K562 (cell line): ENCODE measurements at regions not wholly inside any gene's neighbourhood (a gene's known extent, or its start where the extent isn't known, plus 50 kb on each side); places are given as distances from the start of the nearest gene placed in this dataset.
"Not testable (repeated sequence)": the region's sequence is repeated elsewhere in the genome, so short reads cannot be mapped to it uniquely, and the experiment has no call there.

Experiments
- ATAC-seq: fragments of 200-7000 bp; cut with Tn5 transposase; 3 replicates; pipeline ENCODE4 v1.9.1; 2020; ENCODE audit warnings: moderate library complexity
- BruUV-seq: library from RNA; stranded (reverse); fragments of 400-500 nt; replicated peaks from 2 replicates; lab custom pipeline; 2021; lab: Mats Ljungman, UMichigan
- CTCF ChIA-PET: fragments of 300-600 bp; formaldehyde crosslinking; extraction: SDS; loops from one replicate; lab custom pipeline; 2021; ENCODE audit warnings: low intra/inter-chr PET ratio; lab: Yijun Ruan, JAX
- POLR2A ChIA-PET: fragments of 300-600, 350-650 bp; sonication (Branson Sonifier 250); formaldehyde crosslinking; extraction: SDS; loops from one replicate; lab custom pipeline; 2021; ENCODE audit warnings: antibody characterized with exemption, inconsistent platforms; lab: Yijun Ruan, JAX
- DNase-seq, 4 experiments: peaks; one replicate each; pipeline versions ENCODE4 v3.0.0 to v3.0.0-alpha.2; 2011 to 2018; ENCODE audit warnings: low spot score in 3 of 4, mixed read lengths in 3 of 4; ENCODE audit errors: extremely low read depth in 1 of 4
- FAIRE-seq: peaks from 2 replicates; lab custom pipeline; 2011; peaks lifted over from hg19 to GRCh38; lab: Jason Lieb, UNC
- H2AFZ ChIP-seq: 2 replicates; pipeline ENCODE4 v1.6.0; 2011; ENCODE audit warnings: low read depth, low read length, control low read depth, inconsistent platforms
- H3K27ac ChIP-seq: fragments of 200-600 bp; 3 replicates; pipeline ENCODE4 v1.8.0; 2011; ENCODE audit warnings: low read depth, mild to moderate bottlenecking, control low read depth, inconsistent platforms, low read length, moderate library complexity, mixed read lengths; ENCODE audit errors: extremely low read depth
- H3K27me3 ChIP-seq, 2 experiments: fragments of 300-600 bp in 1 of 2; 2 replicates in 1 of 2; 3 replicates in 1 of 2; pipeline versions ENCODE4 v1.6.0 to v1.8.0; 2011; ENCODE audit warnings: inconsistent platforms in 2 of 2, low read length in 2 of 2, mild to moderate bottlenecking in 1 of 2, mixed read lengths in 1 of 2, moderate library complexity in 1 of 2; ENCODE audit not compliant: control insufficient read depth in 2 of 2, insufficient read depth in 2 of 2
- H3K36me3 ChIP-seq: fragments of 300-600 bp; 3 replicates; pipeline ENCODE4 v1.8.0; 2011; ENCODE audit warnings: mild to moderate bottlenecking, low read length, inconsistent platforms; ENCODE audit not compliant: control insufficient read depth, insufficient read depth
- H3K4me1 ChIP-seq, 2 experiments: fragments of 200-600 bp in 1 of 2; replicated peaks in 1 of 2; 2 replicates in 1 of 2; 3 replicates in 1 of 2; pipeline versions ENCODE4 v1.5.1 to v1.8.0; 2011; ENCODE audit warnings: inconsistent platforms in 2 of 2, low read length in 2 of 2, mild to moderate bottlenecking in 1 of 2, mixed read lengths in 1 of 2, moderate library complexity in 1 of 2; ENCODE audit not compliant: control insufficient read depth in 2 of 2, insufficient read depth in 2 of 2
- H3K4me2 ChIP-seq: 2 replicates; pipeline ENCODE4 v1.6.1; 2011; ENCODE audit warnings: low read length, control low read depth, inconsistent platforms, mixed read lengths; ENCODE audit not compliant: insufficient read depth
- H3K4me3 ChIP-seq: fragments of 200-600 bp; sonication (generic), shearing (Covaris generic); 2 replicates; pipeline ENCODE4 v1.5.1; 2016; ENCODE audit warnings: control low read depth, inconsistent platforms
- H3K79me2 ChIP-seq: fragments of 200-600 bp; 3 replicates; pipeline ENCODE4 v1.8.0; 2011; ENCODE audit warnings: low read length, inconsistent platforms; ENCODE audit not compliant: control insufficient read depth, insufficient read depth
- H3K9ac ChIP-seq, 2 experiments: 2 replicates each; pipeline versions ENCODE4 v1.6.0 to v1.6.1; 2011; ENCODE audit warnings: low read depth in 2 of 2, low read length in 2 of 2, control low read depth in 1 of 2, inconsistent platforms in 1 of 2, mild to moderate bottlenecking in 1 of 2, mixed read lengths in 1 of 2; ENCODE audit not compliant: insufficient read depth in 1 of 2
- H3K9me1 ChIP-seq: one replicate; pipeline ENCODE4 v1.6.0; 2011; ENCODE audit warnings: inconsistent platforms, mild to moderate bottlenecking, low read length, moderate library complexity; ENCODE audit not compliant: control insufficient read depth, insufficient read depth
- H3K9me3 ChIP-seq: replicated peaks from 2 replicates; pipeline ENCODE4 v1.5.1; 2011; ENCODE audit warnings: low read depth, low read length, inconsistent platforms; ENCODE audit not compliant: control insufficient read depth, insufficient read depth
- H4K20me1 ChIP-seq: replicated peaks from 2 replicates; pipeline ENCODE4 v1.6.1; 2011; ENCODE audit warnings: low read length, inconsistent platforms, mixed read lengths; ENCODE audit not compliant: control insufficient read depth, insufficient read depth
- NRF1 ChIP-seq, 2 experiments: fragments of 450-650 bp; IDR thresholded peaks in 1 of 2; conservative IDR thresholded peaks in 1 of 2; 2 replicates each; pipeline ENCODE4 v1.6.1; 2014; ENCODE audit warnings: mild to moderate bottlenecking in 2 of 2
- WGBS: fragments of 100-300 bp; shearing (Covaris generic); methylation state at CpG from one replicate; pipeline ENCODE4 v1.1.6; 2016; ENCODE audit warnings: low coverage, mixed read lengths; ENCODE audit not compliant: insufficient coverage; ENCODE audit errors: missing lambda C conversion rate; 5-methylcytosine and 5-hydroxymethylcytosine counted together
- in situ Hi-C: fragments of 300-500 bp; cut with MboI; formaldehyde crosslinking; loops from 4 replicates; pipeline ENCODE4 v1.15.0; 2018; ENCODE audit warnings: inconsistent platforms, mixed read lengths
- intact Hi-C: fragments of 100-400 bp; cut with micrococcal nuclease; formaldehyde crosslinking; loops from 2 replicates; pipeline ENCODE4 v1.14.2; 2022

DNA sequence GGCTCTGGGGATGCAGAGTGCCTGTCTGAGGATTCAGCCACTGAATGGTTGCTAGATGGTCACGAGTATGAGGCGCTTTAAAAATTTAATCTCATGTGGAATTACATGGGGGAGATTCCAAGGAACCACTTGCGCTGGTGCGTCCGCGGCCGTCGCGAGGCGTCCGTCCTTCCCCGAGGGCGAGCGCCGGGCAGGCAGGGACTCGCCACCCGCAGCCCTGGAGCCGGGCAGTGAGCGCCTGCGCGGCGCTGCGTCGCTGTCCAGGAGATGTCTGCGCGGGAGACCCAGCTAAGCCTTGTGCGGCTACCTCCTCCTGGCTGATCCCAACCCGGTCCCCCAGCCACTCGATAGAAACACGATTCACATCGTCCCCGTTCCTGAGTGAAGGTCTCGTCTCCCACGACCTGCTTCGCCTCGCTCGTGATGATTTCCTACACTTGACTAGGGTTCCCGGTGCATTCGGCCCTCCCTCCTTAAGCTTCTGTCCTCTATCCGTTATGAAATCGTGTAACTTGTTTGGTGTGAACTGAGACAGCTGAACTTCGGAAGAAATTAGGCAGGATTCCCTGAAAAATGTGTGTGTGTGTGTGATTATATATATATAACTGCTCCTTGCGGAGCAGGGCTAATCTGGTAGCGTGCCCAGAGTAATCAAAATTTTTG lies 536.4 kb downstream of the PRIM2 start:
- H3K36me3 ChIP-seq, H3K4me3 ChIP-seq, H3K4me1 ChIP-seq, intact Hi-C loops, H3K4me2 ChIP-seq, H3K9ac ChIP-seq, BruUV-seq, H4K20me1 ChIP-seq, DNase-seq, H3K9me3 ChIP-seq, H3K27ac ChIP-seq, H3K9me1 ChIP-seq, CTCF ChIA-PET, H3K27me3 ChIP-seq, POLR2A ChIA-PET, H3K79me2 ChIP-seq, H2AFZ ChIP-seq, in situ Hi-C loops: not testable (repeated sequence)
- ATAC-seq, result peak; percentile 72
- 0% methylated on average over 18 of the region's 44 CpGs for WGBS
- TF ChIP-seq NRF1 (conservative IDR thresholded peaks at IDR 0.05 in 1 of 2, IDR thresholded peaks at IDR 0.05 in 1 of 2), result 0 out of 4 replicates have a peak, but pooled peaks of 1 of the 2 experiments have one; percentile 25
- peak; percentile 60 for FAIRE-seq

DNA sequence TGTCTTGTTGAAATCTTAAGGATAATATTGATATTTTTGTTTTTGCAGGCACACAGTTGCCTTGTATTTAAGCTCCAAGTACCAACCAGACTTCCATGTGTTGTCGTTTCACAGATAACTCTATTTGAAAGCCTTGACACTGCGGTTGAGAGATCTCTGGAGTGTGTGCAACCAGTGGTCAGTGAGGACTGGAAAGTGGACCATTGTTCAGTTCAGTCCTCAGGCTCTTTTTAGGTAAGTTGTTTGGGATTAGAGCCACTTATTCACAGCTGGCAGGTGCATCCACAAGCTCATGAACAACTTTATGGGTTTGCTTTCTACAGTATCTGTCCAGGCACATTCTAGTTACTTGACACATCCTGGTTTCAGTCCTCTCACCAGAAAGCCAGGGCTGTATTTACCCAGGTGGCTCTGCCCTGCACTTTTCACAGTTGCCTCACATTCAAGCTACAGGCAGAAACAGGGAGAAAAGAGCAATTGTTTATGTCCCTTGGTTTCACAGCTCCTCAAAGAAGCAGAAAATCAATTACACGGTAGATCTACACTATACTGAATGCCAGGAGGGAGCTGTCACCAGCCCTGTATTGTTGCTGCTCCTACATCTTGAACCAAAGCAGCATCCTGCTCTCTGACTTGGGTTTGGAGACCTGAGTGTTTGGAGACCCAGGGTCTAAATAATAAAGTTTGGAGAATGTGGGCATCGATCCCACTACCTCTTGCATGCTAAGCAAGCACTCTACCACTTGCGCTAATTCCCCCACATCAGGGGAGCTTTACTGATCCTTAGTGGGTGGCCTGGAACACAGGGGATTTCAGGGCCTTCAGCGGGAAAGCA lies 543.3 kb downstream of the PRIM2 start:
- H3K4me3 ChIP-seq, ATAC-seq, H3K36me3 ChIP-seq, intact Hi-C loops, in situ Hi-C loops, DNase-seq, H4K20me1 ChIP-seq, H3K9me1 ChIP-seq, H3K9ac ChIP-seq, H3K27me3 ChIP-seq, H3K9me3 ChIP-seq, H3K4me1 ChIP-seq, POLR2A ChIA-PET, BruUV-seq, H3K79me2 ChIP-seq, H3K27ac ChIP-seq, FAIRE-seq, H3K4me2 ChIP-seq, CTCF ChIA-PET, H2AFZ ChIP-seq: not testable (repeated sequence)
- WGBS, result 0% methylated on average over 3 of the region's 6 CpGs

DNA sequence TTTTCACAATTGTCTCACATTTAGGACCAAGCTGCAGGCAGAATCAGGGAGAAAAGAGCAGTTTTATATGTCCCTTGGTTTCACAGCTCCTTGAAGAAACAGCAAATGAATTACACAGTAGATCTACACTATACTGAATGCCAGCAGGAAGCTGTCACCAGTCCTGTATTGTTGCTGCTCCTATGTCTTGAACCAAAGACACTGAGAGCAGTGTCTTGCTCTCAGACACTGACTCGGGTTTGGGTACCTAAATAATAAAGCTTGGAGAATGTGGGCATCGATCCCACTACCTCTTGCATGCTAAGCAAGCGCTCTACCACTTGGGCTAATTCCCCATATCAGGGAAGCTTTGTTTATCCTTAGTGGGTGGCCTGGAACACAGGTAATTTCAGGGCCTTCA lies 552.7 kb downstream of the PRIM2 start:
- intact Hi-C loops, H3K9me3 ChIP-seq, DNase-seq, POLR2A ChIA-PET, H3K4me3 ChIP-seq, CTCF ChIA-PET, FAIRE-seq, H2AFZ ChIP-seq, H4K20me1 ChIP-seq, H3K27ac ChIP-seq, H3K4me1 ChIP-seq, ATAC-seq, H3K4me2 ChIP-seq, in situ Hi-C loops, BruUV-seq, H3K9ac ChIP-seq, H3K36me3 ChIP-seq, H3K79me2 ChIP-seq, H3K9me1 ChIP-seq, H3K27me3 ChIP-seq: not testable (repeated sequence)
- WGBS, result 5% methylated on average over 3 of the region's 3 CpGs
